Stimulated activated naive CD4-positive, alpha-beta T cell treated with Interleukin-2 at 50 U/mL for 16 hours (primary cell): ENCODE measurements at regions not wholly inside any gene's neighbourhood (a gene's known extent, or its start where the extent isn't known, plus 50 kb on each side); places are given as distances from the start of the nearest gene placed in this dataset.
"Not testable (repeated sequence)": the region's sequence is repeated elsewhere in the genome, so short reads cannot be mapped to it uniquely, and the experiment has no call there.

Experiments
- DNase-seq: peaks from one replicate; lab custom pipeline; 2025; lab: John Stamatoyannopoulos, UW

DNA sequence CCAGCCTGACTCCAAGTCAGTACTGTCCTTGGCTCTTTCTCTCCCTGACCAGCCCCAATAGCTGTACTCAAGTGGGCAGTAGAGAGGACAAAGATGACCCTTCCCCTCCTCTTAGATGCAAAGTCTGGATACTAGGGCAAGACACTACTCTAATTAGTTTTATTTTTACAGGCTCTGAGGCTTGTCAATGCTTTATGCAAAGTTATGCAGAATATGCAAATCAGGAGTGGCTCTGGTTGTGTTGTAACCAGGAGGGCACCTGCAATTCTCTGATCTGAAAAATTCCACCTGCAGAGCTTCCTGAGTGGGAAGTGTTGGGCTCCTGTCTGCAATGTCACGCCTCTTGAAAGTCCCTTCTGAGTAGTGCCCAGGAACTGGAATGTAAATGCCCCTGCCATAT is 201.5 kb downstream of the RGS3 start:
- no peak for DNase-seq

DNA sequence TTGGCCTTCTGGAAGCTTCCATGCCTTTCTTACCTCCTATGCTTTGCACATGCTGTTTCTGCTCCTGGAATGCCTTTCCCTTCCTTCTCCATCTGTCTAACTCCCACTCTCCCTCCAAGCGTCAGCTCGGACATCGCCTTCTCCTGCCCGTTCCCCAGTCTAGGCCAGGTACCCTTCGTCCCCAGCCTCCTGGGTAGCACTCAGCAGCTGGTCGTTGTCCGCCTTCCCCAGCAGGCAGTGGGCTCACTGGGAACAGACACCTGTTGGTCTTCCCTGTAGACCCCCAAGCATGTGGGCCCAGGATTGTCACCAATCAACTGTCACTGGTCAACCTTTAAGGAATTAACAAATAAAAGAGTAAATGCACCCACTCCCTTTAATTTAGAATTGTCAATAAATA is 202.2 kb downstream of the RGS3 start:
- DNase-seq, result no peak

DNA sequence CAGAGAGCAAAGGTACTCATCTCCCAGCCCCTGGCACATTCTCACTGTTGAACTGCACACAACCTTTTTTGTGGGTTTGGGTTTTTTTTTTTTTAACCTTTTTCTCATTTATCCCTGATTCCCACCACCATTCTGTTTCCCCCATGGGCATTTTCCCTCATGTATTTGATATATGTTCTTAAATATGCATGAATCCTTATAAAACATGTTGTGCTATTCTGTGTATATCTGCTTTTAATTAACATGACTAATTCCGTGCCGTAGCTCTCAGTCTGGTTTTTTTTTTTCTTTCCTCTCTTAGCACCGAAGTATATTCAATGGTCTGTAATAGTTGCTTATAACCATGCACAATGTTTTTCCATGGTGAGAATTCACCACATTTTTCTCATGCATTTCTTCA is 204.5 kb downstream of the RGS3 start:
- no peak for DNase-seq

DNA sequence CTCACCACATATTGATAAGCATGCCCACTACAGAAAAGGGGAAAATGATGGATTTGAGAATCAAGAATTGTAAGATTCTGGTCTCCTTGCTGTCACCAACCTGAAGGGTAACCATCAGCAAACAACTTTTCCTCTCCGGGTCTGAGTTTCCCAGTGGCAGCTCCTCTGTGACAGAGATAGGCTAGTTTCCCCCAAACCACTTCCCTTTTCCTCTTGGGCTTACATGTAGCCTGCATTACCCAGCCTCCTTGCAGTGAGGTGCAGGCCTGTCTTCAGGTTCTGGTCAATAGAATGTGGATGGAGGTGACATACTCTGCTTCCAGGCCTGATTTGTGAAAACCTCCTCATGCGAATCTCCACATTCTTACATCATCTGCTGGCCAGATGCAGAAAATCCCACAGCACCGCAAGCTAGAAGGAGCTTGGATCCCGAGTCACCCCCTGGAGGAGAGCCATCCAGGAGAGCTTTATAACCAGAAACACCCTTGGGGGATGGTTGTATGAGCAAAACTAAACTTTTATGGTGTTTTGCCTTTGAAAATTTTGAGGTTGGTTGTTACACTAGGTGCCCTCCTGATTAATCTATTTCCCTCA is 206.1 kb downstream of the RGS3 start:
- no peak for DNase-seq

DNA sequence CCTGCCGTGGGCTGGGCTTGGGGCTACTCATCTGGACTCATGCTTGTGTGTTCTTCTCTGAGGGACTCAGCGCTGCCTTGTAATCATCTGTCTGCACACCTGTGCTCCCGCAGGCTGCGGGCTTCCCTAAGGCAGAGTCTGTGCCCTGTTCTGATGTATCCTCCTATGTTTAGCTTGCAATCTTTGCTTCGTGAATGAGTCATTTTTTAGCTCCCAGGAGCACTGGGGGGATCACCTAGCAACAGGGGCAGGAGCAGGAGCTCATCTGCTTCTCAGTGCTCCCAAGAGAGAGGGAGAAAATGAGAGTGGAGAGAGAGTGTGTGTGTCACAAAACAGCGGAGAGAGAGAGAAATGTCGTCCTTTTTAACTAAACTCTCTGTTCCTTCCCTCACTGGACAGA is 202.4 kb upstream of the ZNF618 start:
- DNase-seq, result no peak

DNA sequence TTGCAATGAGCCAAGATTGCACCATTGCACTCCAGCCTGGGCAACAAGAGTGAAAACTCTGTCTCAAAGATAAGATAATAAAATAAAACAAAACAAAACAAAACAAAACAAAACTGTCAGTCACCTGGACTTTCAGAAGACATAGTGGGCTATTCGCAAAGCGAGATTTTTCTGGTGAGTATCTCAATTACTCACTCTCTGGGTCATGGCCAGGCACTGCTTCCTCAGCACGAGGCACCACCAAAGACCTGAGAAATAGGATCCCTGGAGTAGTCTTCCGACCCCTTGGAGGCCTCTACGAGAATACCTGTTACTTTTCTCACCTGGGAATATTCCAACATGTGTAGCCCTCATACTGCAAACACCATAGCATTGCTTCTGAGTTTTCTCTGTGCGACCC is 201.7 kb upstream of the ZNF618 start:
- no peak for DNase-seq

DNA sequence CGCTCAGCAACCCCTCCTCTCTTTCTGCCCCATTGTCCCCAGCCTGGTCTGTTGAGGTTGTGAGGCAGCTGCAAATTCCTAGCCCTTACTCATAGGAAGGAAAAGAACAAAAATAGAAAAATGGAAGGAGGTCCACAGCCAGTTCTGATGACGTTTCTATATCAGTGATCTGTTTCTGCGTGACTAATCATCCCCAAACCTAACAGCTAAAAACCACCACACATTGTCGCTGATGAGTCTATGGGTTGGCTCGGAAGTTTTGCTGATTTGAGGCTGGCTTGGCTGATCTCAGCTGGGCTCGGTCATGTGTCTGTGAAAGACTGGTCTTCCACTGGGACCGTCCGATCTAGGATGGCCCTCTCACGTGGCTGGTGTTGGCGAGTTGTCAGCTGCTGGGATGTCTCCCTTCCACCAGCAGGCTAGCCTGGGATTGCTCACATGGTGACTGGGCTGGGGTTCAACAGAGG is 200.6 kb upstream of the ZNF618 start:
- DNase-seq, result no peak

DNA sequence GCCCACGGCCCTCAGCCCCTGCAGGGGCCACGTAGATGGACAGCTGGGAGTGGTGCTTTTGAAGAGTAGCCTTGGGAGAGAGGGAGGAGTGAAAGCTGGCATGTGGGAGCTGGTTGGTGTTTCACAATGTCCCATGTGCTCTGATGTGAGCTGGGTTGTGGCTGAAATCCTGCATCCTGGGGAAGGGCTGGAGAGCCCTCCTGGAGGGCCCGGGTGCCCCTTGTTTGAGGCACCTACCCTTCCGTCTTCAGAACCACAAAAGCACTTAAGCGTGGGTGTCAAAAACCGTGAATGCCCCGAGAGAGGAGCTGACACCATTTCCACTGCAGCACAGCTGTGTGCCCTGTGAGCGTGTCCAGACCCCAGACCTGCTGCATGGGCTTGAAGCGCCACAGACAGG is 199.1 kb upstream of the ZNF618 start:
- no peak for DNase-seq

DNA sequence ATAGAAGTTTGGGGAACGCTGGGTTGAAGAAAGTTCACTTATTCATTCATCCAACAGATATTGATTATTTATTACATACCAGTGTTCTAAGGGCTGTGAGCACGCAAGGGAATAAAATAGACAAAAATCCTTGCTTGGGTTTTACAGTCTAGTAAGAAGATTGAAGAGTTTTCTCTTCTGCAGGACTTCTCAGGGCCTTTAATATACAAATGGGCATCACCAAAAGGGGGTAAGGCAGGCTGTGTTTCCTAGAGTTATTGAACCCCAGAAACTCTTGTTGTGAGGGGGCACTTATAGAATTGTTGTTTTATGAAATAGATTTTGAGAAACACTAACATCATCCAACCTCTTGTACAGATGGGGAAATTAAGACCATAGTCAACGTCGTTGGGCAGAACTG is 198.5 kb upstream of the ZNF618 start:
- DNase-seq, result no peak

DNA sequence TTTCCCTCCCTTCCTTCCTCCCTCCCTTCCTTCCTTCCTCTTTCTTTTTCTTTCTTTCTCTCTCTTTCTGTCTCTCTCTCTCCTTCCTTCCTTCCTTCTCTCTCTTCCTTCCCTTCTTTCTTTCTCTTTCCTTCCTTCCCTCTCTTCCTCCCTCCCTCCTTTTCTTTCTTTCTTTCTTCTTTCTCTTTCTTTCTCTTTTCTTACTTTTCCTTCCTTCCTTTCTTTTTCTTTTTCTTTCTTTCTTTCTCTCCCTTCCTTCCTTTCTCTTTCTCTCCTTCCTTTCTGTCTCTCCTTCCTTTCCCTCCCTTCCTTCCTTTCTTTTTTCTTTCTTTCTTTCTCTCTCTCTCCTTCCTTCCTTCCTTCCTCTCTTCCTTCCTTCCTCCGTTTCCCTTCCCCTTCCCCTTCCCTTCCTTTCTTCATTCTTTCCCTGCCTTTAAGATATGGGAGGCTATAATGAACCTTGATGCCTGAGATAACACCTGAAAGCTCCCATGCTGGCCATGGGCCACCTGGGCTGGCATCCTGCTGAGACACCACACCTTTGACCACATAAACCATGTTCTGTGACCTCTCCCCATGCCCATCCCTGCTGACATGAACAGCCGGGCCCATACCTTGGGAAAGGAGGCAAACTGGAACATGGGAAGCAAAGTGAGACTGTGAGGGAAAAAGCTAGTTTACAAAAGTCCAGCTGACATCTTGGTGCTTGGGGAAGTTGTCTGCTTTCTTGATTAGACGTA is 197.8 kb upstream of the ZNF618 start:
- DNase-seq, result no peak

DNA sequence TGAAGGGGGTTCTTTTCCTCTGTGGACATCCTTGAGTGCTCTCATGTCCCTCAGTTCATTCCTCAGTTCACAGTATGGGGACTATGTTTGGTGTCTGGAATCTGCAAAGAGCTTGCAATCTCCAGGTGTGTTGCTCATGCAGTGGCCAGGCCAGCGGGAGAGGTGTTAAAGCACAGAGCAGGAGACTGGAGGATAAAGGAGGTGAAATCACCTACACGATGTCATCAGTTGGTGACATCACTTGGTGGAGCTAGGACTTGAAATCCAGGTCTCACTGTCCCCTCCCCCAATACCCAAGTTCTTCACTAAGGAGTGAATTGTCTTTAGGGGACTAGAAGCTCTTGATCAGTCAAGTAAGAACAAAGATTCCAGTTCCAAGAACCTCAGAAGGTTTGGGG is 197.3 kb upstream of the ZNF618 start:
- DNase-seq, result no peak

DNA sequence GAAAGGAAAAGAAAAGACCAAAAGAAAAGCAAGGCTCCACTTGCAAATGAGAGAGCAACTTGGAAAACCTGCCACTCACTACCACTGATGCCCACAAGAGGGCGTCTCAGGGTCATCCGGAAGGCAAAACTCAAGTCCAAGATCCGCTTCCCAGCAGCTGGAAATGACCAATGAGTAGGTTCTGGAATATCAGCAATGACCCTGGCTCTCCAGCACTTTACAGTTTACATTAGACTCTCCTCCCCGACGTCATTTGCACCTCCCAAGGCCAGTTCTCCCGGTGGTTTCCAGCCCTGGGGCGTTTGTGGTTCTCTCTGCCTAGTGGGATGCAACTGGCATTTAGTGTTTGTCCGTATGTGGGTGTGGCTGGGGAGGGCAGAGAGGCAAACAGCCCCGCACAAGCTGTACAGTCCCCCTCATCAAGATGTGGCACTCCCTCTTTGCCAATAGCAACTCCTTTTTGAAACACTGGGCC is 193.8 kb upstream of the ZNF618 start:
- peak; percentile 14 for DNase-seq

DNA sequence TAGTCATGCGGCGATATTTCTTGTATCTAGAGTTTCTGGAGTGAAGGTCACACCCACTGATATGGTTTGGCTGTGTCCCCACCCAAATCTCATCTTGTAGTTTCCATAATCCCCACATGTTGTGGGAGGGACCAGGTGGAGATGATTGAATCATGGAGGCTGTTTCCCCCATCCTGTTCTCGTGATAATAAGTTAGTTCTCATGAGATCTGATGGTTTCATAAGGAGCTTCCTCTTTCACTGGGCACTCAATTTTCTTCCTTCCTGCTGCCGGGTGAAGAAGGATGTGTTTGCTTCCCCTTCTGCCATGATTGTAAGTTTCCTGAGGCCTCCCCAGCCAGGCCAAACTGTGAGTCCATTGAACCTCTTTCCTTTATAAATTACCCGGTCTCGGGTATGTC is 190.5 kb upstream of the ZNF618 start:
- not testable (repeated sequence) for DNase-seq

DNA sequence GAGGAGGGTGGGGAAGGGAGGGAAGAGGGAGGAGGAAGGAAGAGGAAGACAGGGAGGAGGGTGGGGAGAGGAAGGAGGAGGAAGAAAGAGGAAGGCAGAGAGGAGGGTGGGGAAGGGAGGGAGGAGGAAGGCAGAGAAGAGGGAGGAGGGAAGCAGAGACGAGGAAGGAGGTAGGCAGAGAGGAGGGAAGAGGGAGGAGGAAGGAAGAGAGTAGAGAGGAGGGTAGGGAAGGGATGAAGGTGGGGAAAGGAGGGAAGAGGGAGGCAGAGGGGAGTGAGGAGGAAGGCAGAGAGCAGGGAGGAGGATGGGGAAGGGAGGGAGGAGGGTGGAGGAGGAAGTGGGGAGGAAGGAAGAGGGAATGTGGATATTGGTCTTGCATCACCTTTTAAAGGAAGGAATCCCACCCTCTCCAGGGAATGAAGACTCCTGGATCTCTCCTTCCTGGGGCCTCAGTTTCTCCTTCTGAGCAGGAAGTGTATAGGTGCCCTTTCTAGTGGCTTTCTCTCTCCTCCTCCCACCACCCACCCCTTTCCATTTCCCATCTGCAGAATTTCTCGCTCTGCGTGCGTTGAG is 188.9 kb upstream of the ZNF618 start:
- DNase-seq, result no peak

DNA sequence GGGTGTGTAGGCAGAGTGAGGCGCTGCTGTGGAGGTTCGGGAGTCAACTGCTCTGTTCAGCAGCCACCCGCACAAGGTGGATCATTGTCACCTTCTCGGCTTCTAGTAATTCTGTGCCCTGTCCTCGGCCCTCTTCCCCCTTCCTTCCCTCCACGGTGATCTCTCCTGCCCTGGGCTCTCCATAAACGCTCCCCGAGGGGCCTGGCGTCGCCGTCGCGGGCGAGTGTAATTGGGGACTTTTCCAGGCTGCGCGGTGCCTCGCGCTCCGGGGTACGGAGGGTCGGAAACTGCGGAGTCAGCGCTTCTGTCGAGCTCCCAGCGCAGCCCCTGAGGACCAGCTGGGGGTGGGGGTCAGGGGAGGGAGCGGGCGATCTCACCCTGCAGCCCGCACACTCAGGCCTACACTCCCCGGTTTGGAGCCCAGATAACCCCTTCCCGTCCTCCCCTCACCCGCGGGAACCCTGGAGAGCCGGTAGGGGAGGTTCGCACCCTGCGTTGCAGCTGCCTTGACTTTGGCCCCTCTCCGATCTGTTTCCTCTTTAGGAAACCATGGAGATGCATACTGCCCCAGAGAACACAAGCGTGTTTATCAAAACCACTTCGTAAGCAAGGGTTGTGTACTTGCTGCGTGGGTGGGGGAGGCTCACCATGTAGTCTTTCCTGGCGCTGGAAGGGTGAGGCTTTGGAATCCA is 188.3 kb upstream of the ZNF618 start:
- DNase-seq, result no peak

DNA sequence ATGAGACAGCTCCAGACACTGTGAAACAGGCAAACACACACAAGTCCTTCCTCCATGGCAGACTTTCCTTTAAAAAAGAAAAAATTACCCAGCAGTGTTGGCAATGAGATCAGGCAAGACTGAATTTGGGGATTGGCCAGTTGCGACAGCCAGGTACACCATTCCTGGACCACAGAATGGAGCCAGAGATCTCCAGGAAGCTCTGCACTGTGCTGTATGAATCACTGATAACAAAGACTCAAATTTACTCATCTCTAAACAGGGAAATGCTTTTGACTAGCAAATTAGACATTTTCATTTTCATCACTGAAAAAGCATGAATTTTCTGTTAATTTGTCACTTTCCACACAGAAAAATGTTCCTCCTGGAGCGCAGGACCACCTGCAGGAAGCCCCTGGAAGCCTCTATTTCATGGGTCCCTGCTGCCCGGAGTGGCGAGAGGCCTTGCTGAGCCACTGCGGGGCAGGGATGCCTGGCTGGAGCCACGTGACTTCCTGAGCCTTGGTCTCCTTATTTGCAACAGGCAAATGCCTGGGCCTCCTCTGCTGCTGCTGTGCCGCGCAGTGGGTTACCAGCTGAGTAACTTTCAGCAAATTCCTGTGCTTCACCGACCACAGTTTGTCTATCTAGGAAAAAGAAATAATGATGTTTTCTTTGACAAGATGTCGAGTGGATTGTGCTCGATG is 185.9 kb upstream of the ZNF618 start:
- DNase-seq, result no peak

DNA sequence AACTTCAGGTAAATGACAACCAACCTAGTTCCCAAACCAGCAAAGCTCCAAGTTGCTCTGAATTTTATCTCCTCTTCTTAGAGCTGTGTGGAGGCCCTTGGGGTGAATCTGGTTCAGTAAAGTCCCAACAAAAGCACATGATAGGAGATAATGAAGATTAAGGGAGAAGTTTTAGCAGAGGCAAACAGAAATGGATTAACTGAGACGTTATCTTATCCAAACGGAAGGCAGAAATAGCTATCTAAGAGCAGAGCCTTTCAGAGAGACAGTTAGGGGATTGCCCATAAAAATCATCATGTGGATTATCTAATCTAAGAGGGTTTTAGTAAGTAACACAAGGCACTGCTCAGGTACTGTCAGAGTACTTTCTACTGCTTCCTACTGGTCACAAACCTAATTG is 183.9 kb upstream of the ZNF618 start:
- no peak for DNase-seq

DNA sequence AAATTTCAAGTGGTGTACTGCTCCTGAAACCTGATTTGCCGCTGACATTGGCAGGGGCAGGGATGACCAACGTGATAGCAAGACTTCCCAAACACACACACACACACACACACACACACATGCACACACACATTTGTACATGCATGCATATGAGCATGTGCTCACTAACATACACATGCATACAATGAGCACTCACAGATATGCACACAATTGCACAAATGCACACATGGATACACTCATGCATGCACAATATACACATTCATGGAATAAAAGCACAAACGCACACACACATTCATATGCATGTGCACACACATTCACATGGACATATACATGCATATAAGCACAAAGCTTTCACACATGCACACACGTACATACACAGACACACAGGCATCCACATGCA is 181.2 kb upstream of the ZNF618 start:
- no peak for DNase-seq

DNA sequence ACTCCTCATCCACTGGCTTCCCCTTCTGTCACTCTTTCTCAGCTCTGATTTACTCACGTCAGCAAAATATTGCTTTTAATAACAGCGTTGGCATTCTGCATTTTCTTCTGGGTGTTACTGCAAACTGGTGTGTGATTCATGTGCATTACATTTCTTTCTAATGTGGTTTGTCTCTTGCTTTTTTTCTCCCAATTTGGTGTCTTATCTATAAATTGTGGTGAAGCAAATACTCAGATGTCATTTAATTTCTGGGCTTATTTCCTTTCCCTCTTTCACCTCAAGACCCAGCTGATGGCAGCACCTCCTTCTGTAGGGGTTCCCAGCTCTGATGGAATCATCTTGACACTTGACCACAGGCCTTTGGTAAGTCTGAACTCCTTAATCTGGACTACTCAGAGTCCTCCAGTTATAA is 180.7 kb upstream of the ZNF618 start:
- DNase-seq, result no peak

DNA sequence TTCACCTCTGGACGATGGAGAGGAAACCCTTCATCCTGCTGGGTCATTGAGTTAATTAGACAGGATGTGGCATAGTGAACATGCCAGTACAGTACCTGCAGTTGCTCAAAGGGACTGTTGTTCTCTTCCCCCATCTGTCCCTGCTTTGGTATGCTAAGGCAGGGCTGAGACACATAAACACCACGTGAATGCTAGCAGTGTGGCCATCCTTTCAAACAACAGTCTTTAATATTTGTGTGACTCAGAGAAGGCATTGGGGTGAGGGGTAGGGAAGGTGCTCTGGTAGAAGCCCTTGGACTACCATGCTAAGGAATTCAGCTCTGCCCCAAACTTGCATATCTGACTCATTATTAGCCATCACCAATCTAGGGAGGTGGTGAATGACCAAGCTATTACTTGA is 180.2 kb upstream of the ZNF618 start:
- DNase-seq, result no peak

DNA sequence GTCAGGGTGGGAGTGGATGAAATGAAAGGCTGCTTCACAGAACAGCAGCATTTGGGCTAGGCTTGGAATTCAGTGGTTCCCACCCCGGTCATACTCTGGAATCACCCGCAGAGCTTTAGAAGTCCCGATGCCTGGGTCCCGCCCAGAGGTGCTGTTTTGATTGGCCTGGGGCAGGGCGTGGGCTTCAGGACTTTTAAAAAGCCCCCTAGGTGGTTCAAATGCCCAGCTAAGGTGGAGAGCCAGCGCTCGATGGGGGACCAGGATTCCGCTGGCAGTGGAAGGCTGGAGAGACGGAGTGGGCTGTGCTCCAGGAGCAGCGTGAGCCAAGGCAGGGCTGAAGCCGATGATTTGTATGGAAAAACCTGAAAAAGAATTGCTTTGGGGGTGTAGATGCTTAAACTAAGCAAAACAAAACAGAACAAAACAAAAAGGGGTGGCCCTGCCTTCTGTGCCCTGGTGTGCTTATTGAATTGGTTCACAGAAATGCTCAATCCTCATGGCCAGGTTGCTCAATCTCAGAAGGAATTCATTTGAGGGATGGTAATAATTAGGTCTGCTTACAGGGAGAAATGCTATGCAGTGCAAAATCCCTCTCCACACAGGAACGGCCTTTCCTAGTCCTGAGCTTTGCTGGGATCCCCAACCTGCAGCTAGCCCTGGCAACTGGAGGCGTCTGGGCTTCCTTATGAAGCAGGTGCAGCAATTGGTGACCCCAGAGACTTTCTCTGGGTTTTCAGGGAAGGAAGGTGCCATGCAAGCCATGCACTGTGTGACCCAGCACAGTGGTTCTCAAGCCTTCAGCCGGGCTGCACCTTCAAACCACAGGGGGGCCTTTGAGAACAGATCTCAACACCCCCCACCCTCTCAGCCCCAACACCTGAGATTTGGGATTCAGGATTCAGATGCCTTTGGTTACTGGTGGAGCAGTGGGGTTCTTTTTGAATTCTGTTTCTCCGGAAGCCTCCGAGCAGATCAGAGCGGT is 174.0 kb upstream of the ZNF618 start:
- DNase-seq, result no peak
